GM06990 (cell line): ENCODE measurements at regions not wholly inside any gene's neighbourhood (a gene's known extent, or its start where the extent isn't known, plus 50 kb on each side); places are given as distances from the start of the nearest gene placed in this dataset.

Experiments used
- DNase-seq: peaks from one replicate; pipeline ENCODE4 v3.0.0-alpha.2; 2011; ENCODE audit not compliant: insufficient read length; ENCODE audit errors: extremely low read depth
- H3K27me3 ChIP-seq: replicated peaks from 2 replicates; pipeline ENCODE4 v1.6.0; 2011; ENCODE audit warnings: low read length; ENCODE audit not compliant: control insufficient read depth, insufficient read depth
- H3K36me3 ChIP-seq: 2 replicates; pipeline ENCODE4 v1.5.1; 2011; ENCODE audit warnings: low read length; ENCODE audit not compliant: control insufficient read depth, insufficient read depth
- H3K4me3 ChIP-seq: replicated peaks from 2 replicates; pipeline ENCODE4 v1.5.1; 2011; ENCODE audit warnings: low read depth, mild to moderate bottlenecking, control low read depth, low read length
- TF ChIP-seq, protein P1 (sequence below): IDR thresholded peaks from 2 replicates; pipeline ENCODE4 v1.5.1; 2011; ENCODE audit warnings: low read length, control low read depth, mild to moderate bottlenecking, inconsistent platforms; ENCODE audit not compliant: insufficient read depth, poor library complexity, severe bottlenecking

DNA sequence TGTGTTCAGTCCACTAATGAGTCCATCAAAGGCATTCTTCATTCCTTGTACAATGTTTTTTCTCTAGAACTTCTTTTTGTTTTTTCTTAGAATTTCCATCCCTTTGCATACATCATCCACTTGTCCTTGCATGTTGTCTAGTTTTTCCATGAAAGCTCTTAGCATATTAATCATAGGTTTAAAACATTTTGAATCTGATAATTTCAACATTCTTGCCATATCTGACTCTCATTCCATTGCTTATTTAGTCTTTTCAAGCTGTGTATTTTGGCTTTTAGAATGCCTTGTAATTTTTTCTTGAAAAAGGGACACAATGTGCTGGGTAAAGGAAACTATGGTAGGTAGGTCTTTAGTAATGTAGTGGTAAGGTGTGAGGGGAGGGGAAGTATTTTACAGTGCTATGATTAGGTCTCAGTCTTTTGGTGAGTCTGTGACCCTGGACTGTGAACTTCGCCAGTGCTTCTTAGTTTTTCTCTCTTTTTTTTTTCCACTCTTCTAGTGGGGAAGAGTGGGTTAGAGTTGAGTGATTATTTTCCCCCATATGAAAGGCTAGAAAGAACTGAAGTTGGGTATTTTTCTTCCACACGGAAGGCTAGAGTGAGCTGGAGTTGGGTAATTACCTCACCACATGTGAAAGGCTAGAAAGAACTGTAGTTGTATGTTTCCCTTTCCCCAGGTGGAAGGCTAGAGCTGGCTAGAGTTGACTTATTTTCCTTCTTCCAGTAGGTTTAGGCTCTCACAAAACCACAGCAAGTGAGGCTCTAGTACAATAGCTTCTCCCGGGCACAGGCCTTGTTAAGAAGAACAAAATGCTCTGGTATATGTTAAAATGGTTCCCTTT is 172.1 kb downstream of the SNX18 start:
- DNase-seq = no peak
- Histone ChIP-seq H3K36me3 (no peaks in the 10 kb centered on the region), H3K4me3 (no peak overlapping the region), H3K27me3 (no peaks in the 10 kb centered on the region)
- TF ChIP-seq, protein P1, sequence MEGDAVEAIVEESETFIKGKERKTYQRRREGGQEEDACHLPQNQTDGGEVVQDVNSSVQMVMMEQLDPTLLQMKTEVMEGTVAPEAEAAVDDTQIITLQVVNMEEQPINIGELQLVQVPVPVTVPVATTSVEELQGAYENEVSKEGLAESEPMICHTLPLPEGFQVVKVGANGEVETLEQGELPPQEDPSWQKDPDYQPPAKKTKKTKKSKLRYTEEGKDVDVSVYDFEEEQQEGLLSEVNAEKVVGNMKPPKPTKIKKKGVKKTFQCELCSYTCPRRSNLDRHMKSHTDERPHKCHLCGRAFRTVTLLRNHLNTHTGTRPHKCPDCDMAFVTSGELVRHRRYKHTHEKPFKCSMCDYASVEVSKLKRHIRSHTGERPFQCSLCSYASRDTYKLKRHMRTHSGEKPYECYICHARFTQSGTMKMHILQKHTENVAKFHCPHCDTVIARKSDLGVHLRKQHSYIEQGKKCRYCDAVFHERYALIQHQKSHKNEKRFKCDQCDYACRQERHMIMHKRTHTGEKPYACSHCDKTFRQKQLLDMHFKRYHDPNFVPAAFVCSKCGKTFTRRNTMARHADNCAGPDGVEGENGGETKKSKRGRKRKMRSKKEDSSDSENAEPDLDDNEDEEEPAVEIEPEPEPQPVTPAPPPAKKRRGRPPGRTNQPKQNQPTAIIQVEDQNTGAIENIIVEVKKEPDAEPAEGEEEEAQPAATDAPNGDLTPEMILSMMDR = no peak

DNA sequence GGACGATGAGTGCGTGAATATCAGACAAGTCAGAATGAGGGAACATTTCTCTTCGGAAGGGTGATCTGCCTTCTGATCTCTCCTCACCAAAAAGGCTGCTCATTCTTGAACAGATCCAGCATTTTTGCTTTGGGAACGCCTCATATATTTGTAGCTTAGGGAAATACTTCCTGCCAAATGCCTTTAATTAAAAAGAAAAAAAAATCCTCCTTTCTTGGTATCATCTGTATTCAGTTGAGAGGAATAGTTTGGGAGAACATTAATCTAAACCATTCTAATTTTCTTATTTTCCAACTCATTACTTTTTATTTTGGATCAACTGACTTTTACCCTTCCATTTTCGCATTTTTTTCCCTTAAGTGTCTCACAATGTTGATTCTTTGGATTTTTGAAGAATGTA is 163.4 kb downstream of the SNX18 start:
- TF ChIP-seq, protein P1 = no peak
- H3K4me3 ChIP-seq = no peak overlapping the region

GRCh38 chr5:54679686-54680085 is 162.1 kb downstream of the SNX18 start:
- TF ChIP-seq, protein P1 = no peak
- no peak for DNase-seq
- H3K27me3 ChIP-seq = no peaks in the 10 kb centered on the region
- H3K4me3 ChIP-seq = no peak overlapping the region
- H3K36me3 ChIP-seq = no peaks in the 10 kb centered on the region

More for the DNA sequence above, 163.4 kb downstream of the SNX18 start:
- no peaks in the 10 kb centered on the region for H3K36me3 ChIP-seq
- H3K27me3 ChIP-seq = no peaks in the 10 kb centered on the region
- no peak for DNase-seq

GRCh38 chr5:54678737-54679136 is 161.2 kb downstream of the SNX18 start:
- TF ChIP-seq, protein P1 = no peak
- Histone ChIP-seq H3K4me3 (no peak overlapping the region), H3K36me3 (no peaks in the 10 kb centered on the region), H3K27me3 (no peaks in the 10 kb centered on the region)
- DNase-seq = no peak

- no peak for DNase-seq
- H3K27me3 ChIP-seq = no peaks in the 10 kb centered on the region
- TF ChIP-seq, protein P1 = no peak
- H3K36me3 ChIP-seq = no peaks in the 10 kb centered on the region
- H3K4me3 ChIP-seq = no peak overlapping the region
Measured at GRCh38 chr5:54676481-54677340, 159.2 kb downstream of the SNX18 start.
